Activated CD4-positive, alpha-beta memory T cell treated with anti-CD3 and anti-CD28 coated beads for 36 hours (primary cell): ENCODE measurements at regions not wholly inside any gene's neighbourhood (a gene's known extent, or its start where the extent isn't known, plus 50 kb on each side); places are given as distances from the start of the nearest gene placed in this dataset.

Experiments used
- CTCF ChIA-PET: fragments of 350-600 bp; sonication (Branson Sonifier 250); formaldehyde crosslinking; loops from one replicate; lab custom pipeline; 2021; ENCODE audit warnings: antibody characterized with exemption, inconsistent platforms; lab: Charles Lee
- POLR2A ChIA-PET: fragments of 350-600 bp; sonication (Branson Sonifier 250); formaldehyde crosslinking; loops from one replicate; lab custom pipeline; 2021; ENCODE audit warnings: antibody characterized with exemption; lab: Charles Lee
- DNase-seq: peaks from one replicate; pipeline ENCODE4 v3.0.0-alpha.2; 2020
- H3K27ac Mint-ChIP-seq: one replicate; pipeline ENCODE4 v1.8.0; 2021; ENCODE audit warnings: mixed read lengths
- H3K27me3 Mint-ChIP-seq: one replicate; pipeline ENCODE4 v1.8.0; 2021; ENCODE audit warnings: mixed read lengths
- H3K36me3 Mint-ChIP-seq: one replicate; pipeline ENCODE4 v1.8.0; 2021; ENCODE audit warnings: mixed read lengths
- H3K4me1 Mint-ChIP-seq: one replicate; pipeline ENCODE4 v1.8.0; 2021; ENCODE audit warnings: low read depth, mixed read lengths
- H3K4me3 Mint-ChIP-seq: one replicate; pipeline ENCODE4 v1.8.0; 2021; ENCODE audit warnings: mild to moderate bottlenecking, mixed read lengths
- H3K9me3 Mint-ChIP-seq: one replicate; pipeline ENCODE4 v1.8.0; 2021; ENCODE audit warnings: mixed read lengths
- intact Hi-C: fragments of 100-400 bp; cut with micrococcal nuclease; formaldehyde crosslinking; loops from one replicate; pipeline ENCODE4 v1.15.1; 2023

GRCh38 chr7:91644256-91644655, 236.2 kb downstream of the MTERF1 start:
- POLR2A ChIA-PET, result no interaction called here
- Mint-ChIP-seq H3K4me1 (no peaks in the 10 kb centered on the region), H3K27ac (no peak overlapping the region), H3K9me3 (peaks cover 11% of the 10 kb centered on the region), H3K4me3 (no peak overlapping the region), H3K27me3 (no peaks in the 10 kb centered on the region), H3K36me3 (no peaks in the 10 kb centered on the region)
- CTCF ChIA-PET, result no interaction called here
- no peak for DNase-seq
- intact Hi-C loops, result no loop called here

- no peaks in the 10 kb centered on the region for H3K36me3 Mint-ChIP-seq
- H3K9me3 Mint-ChIP-seq, result peaks cover 18% of the 10 kb centered on the region
- intact Hi-C loops, result no loop called here
- H3K27me3 Mint-ChIP-seq, result no peaks in the 10 kb centered on the region
- no peak for DNase-seq
- no peak overlapping the region for H3K4me3 Mint-ChIP-seq
- no peaks in the 10 kb centered on the region for H3K4me1 Mint-ChIP-seq
- ChIA-PET CTCF (no interaction called here), POLR2A (no interaction called here)
- H3K27ac Mint-ChIP-seq, result no peak overlapping the region
Observed at GRCh38 chr7:91645542-91645941, 235.0 kb downstream of the MTERF1 start.

GRCh38 chr7:91651986-91652385, 228.5 kb downstream of the MTERF1 start:
- Mint-ChIP-seq H3K36me3 (no peaks in the 10 kb centered on the region), H3K9me3 (peaks cover 17% of the 10 kb centered on the region), H3K27ac (no peak overlapping the region), H3K27me3 (no peaks in the 10 kb centered on the region), H3K4me1 (no peaks in the 10 kb centered on the region), H3K4me3 (no peak overlapping the region)
- CTCF ChIA-PET, result no interaction called here
- POLR2A ChIA-PET, result no interaction called here
- intact Hi-C loops, result no loop called here
- no peak for DNase-seq

GRCh38 chr7:91653286-91653685, 227.2 kb downstream of the MTERF1 start:
- no peaks in the 10 kb centered on the region for H3K4me1 Mint-ChIP-seq
- no peaks in the 10 kb centered on the region for H3K27me3 Mint-ChIP-seq
- POLR2A ChIA-PET, result no interaction called here
- intact Hi-C loops, result no loop called here
- no peak overlapping the region for H3K4me3 Mint-ChIP-seq
- DNase-seq, result no peak
- peaks cover 13% of the 10 kb centered on the region for H3K9me3 Mint-ChIP-seq
- CTCF ChIA-PET, result no interaction called here
- H3K27ac Mint-ChIP-seq, result no peak overlapping the region
- H3K36me3 Mint-ChIP-seq, result no peaks in the 10 kb centered on the region

- ChIA-PET CTCF (no interaction called here), POLR2A (no interaction called here)
- Mint-ChIP-seq H3K4me1 (no peaks in the 10 kb centered on the region), H3K27me3 (no peaks in the 10 kb centered on the region), H3K9me3 (peaks cover 5% of the 10 kb centered on the region), H3K4me3 (no peak overlapping the region), H3K36me3 (no peaks in the 10 kb centered on the region), H3K27ac (no peak overlapping the region)
- intact Hi-C loops, result no loop called here
- no peak for DNase-seq
Observed at GRCh38 chr7:91655656-91656055, 224.8 kb downstream of the MTERF1 start.

- CTCF ChIA-PET, result no interaction called here
Observed at GRCh38 chr7:91656541-91657482, 223.7 kb downstream of the MTERF1 start.

GRCh38 chr7:91657483-91658071, 222.9 kb downstream of the MTERF1 start:
- Mint-ChIP-seq H3K4me3 (no peak overlapping the region), H3K27ac (no peak overlapping the region), H3K36me3 (no peaks in the 10 kb centered on the region), H3K9me3 (peaks cover 9% of the 10 kb centered on the region), H3K27me3 (no peaks in the 10 kb centered on the region), H3K4me1 (no peaks in the 10 kb centered on the region)
- DNase-seq, result no peak
- ChIA-PET CTCF (no interaction called here), POLR2A (no interaction called here)
- intact Hi-C loops, result no loop called here

More at GRCh38 chr7:91656541-91657482, 223.7 kb downstream of the MTERF1 start:
- POLR2A ChIA-PET, result no interaction called here
- intact Hi-C loops, result no loop called here
- Mint-ChIP-seq H3K27ac (no peak overlapping the region), H3K4me1 (no peaks in the 10 kb centered on the region), H3K9me3 (peaks cover 9% of the 10 kb centered on the region), H3K4me3 (no peak overlapping the region), H3K36me3 (no peaks in the 10 kb centered on the region), H3K27me3 (no peaks in the 10 kb centered on the region)
- DNase-seq, result no peak

GRCh38 chr7:91659096-91659495, 221.4 kb downstream of the MTERF1 start:
- no peak for DNase-seq
- no peak overlapping the region for H3K4me3 Mint-ChIP-seq
- no peaks in the 10 kb centered on the region for H3K27me3 Mint-ChIP-seq
- intact Hi-C loops, result no loop called here
- POLR2A ChIA-PET, result no interaction called here
- CTCF ChIA-PET, result no interaction called here
- no peak overlapping the region for H3K27ac Mint-ChIP-seq
- no peaks in the 10 kb centered on the region for H3K36me3 Mint-ChIP-seq
- peaks cover 6% of the 10 kb centered on the region for H3K9me3 Mint-ChIP-seq
- H3K4me1 Mint-ChIP-seq, result no peaks in the 10 kb centered on the region

GRCh38 chr7:91660734-91661356, 219.7 kb downstream of the MTERF1 start:
- H3K27me3 Mint-ChIP-seq, result no peaks in the 10 kb centered on the region
- no peaks in the 10 kb centered on the region for H3K4me1 Mint-ChIP-seq
- POLR2A ChIA-PET, result no interaction called here
- H3K4me3 Mint-ChIP-seq, result no peak overlapping the region
- no peak for DNase-seq
- H3K9me3 Mint-ChIP-seq, result peaks cover 6% of the 10 kb centered on the region
- H3K36me3 Mint-ChIP-seq, result no peaks in the 10 kb centered on the region
- no peak overlapping the region for H3K27ac Mint-ChIP-seq
- intact Hi-C loops, result no loop called here
- CTCF ChIA-PET, result no interaction called here

GRCh38 chr7:91661727-91662126, 218.8 kb downstream of the MTERF1 start:
- H3K27ac Mint-ChIP-seq, result no peak overlapping the region
- H3K4me3 Mint-ChIP-seq, result no peak overlapping the region
- ChIA-PET CTCF (no interaction called here), POLR2A (no interaction called here)
- H3K9me3 Mint-ChIP-seq, result peaks cover 6% of the 10 kb centered on the region
- H3K4me1 Mint-ChIP-seq, result no peaks in the 10 kb centered on the region
- H3K27me3 Mint-ChIP-seq, result no peaks in the 10 kb centered on the region
- intact Hi-C loops, result no loop called here
- no peak for DNase-seq
- no peaks in the 10 kb centered on the region for H3K36me3 Mint-ChIP-seq

- DNase-seq, result no peak
- Mint-ChIP-seq H3K27ac (no peak overlapping the region), H3K9me3 (no peaks in the 10 kb centered on the region), H3K4me3 (no peak overlapping the region), H3K4me1 (no peaks in the 10 kb centered on the region), H3K27me3 (no peaks in the 10 kb centered on the region), H3K36me3 (no peaks in the 10 kb centered on the region)
- ChIA-PET CTCF (no interaction called here), POLR2A (no interaction called here)
- intact Hi-C loops, result no loop called here
Observed at GRCh38 chr7:91668217-91668616, 212.3 kb downstream of the MTERF1 start.

GRCh38 chr7:91671245-91671644, 209.3 kb downstream of the MTERF1 start:
- no peak for DNase-seq
- Mint-ChIP-seq H3K4me3 (no peak overlapping the region), H3K27me3 (no peaks in the 10 kb centered on the region), H3K36me3 (no peaks in the 10 kb centered on the region), H3K9me3 (no peaks in the 10 kb centered on the region), H3K4me1 (no peaks in the 10 kb centered on the region), H3K27ac (no peak overlapping the region)
- ChIA-PET CTCF (no interaction called here), POLR2A (no interaction called here)
- intact Hi-C loops, result no loop called here
